ENCODE measurements at regions not wholly inside any gene's neighbourhood (a gene's known extent, or its start where the extent isn't known, plus 50 kb on each side); places are given as distances from the start of the nearest gene placed in this dataset.

GRCh38 chr15:70265986-70266385, 168.3 kb upstream of the TLE3 start:
- TF ChIP-seq CTCF (IDR thresholded peaks at IDR 0.05) (no peak), EP300 (IDR thresholded peaks at IDR 0.05) (no peak)
